ENCODE measurements at regions not wholly inside any gene's neighbourhood (a gene's known extent, or its start where the extent isn't known, plus 50 kb on each side); places are given as distances from the start of the nearest gene placed in this dataset.
A peak's percentile ranks its signal among the peaks of the same experiment; 100 is the strongest.

- no peaks in the 10 kb centered on the region for H3K9me3 ChIP-seq (ENCODE audit: control insufficient read depth in 2 of 2, low read length in 2 of 2)
- no peaks in the 10 kb centered on the region for H3K4me1 ChIP-seq (ENCODE audit: control insufficient read depth, insufficient read depth, low read length)
- no peak overlapping the region for H3K9ac ChIP-seq (ENCODE audit: low read length in 2 of 2)
- no peaks in the 10 kb centered on the region for H3K36me3 ChIP-seq (ENCODE audit: control insufficient read depth in 2 of 2, insufficient read depth in 2 of 2, low read length in 2 of 2)
- H3K27ac ChIP-seq (ENCODE audit: low read length) = no peak overlapping the region
- H3K27me3 ChIP-seq (ENCODE audit: control insufficient read depth in 1 of 2, insufficient read depth in 2 of 2, low read length in 2 of 2) = no peaks in the 10 kb centered on the region
- no peak overlapping the region for H3K4me3 ChIP-seq (ENCODE audit: low read length in 2 of 2)
These were observed 563.4 kb upstream of the PLXNA2 start for GRCh38 chr1:208807446-208808127.

- no peaks in the 10 kb centered on the region for H3K4me1 ChIP-seq (ENCODE audit: control insufficient read depth, insufficient read depth, low read length)
- no peak overlapping the region for H3K27ac ChIP-seq (ENCODE audit: low read length)
- no peak overlapping the region for H3K9ac ChIP-seq (ENCODE audit: low read length in 2 of 2)
- no peak overlapping the region for H3K4me3 ChIP-seq (ENCODE audit: low read length in 2 of 2)
- no peaks in the 10 kb centered on the region for H3K9me3 ChIP-seq (ENCODE audit: control insufficient read depth in 2 of 2, low read length in 2 of 2)
- H3K27me3 ChIP-seq (ENCODE audit: control insufficient read depth in 1 of 2, insufficient read depth in 2 of 2, low read length in 2 of 2) = no peaks in the 10 kb centered on the region
- H3K36me3 ChIP-seq (ENCODE audit: control insufficient read depth in 2 of 2, insufficient read depth in 2 of 2, low read length in 2 of 2) = no peaks in the 10 kb centered on the region
These were observed 564.1 kb upstream of the PLXNA2 start for GRCh38 chr1:208808301-208808700.

GRCh38 chr1:208809876-208810275 is 565.7 kb upstream of the PLXNA2 start:
- no peak overlapping the region for H3K4me3 ChIP-seq (ENCODE audit: low read length in 2 of 2)
- H3K9ac ChIP-seq (ENCODE audit: low read length in 2 of 2) = no peak overlapping the region
- H3K9me3 ChIP-seq (ENCODE audit: control insufficient read depth in 2 of 2, low read length in 2 of 2) = no peaks in the 10 kb centered on the region
- no peak overlapping the region for H3K27ac ChIP-seq (ENCODE audit: low read length)
- H3K27me3 ChIP-seq (ENCODE audit: control insufficient read depth in 1 of 2, insufficient read depth in 2 of 2, low read length in 2 of 2) = no peaks in the 10 kb centered on the region
- H3K36me3 ChIP-seq (ENCODE audit: control insufficient read depth in 2 of 2, insufficient read depth in 2 of 2, low read length in 2 of 2) = no peaks in the 10 kb centered on the region
- no peaks in the 10 kb centered on the region for H3K4me1 ChIP-seq (ENCODE audit: control insufficient read depth, insufficient read depth, low read length)

GRCh38 chr1:208818770-208819445 is 574.7 kb upstream of the PLXNA2 start:
- H3K4me1 ChIP-seq (ENCODE audit: control insufficient read depth, insufficient read depth, low read length) = no peaks in the 10 kb centered on the region
- no peak overlapping the region for H3K27ac ChIP-seq (ENCODE audit: low read length)
- no peak overlapping the region for H3K4me3 ChIP-seq (ENCODE audit: low read length in 2 of 2)
- H3K9ac ChIP-seq (ENCODE audit: low read length in 2 of 2) = no peak overlapping the region
- H3K36me3 ChIP-seq (ENCODE audit: control insufficient read depth in 2 of 2, insufficient read depth in 2 of 2, low read length in 2 of 2) = no peaks in the 10 kb centered on the region
- H3K9me3 ChIP-seq (ENCODE audit: control insufficient read depth in 2 of 2, low read length in 2 of 2) = no peaks in the 10 kb centered on the region
- H3K27me3 ChIP-seq (ENCODE audit: control insufficient read depth in 1 of 2, insufficient read depth in 2 of 2, low read length in 2 of 2) = no peaks in the 10 kb centered on the region

GRCh38 chr1:208820580-208821212 is 576.5 kb upstream of the PLXNA2 start:
- Histone ChIP-seq H3K36me3 (ENCODE audit: control insufficient read depth in 2 of 2, insufficient read depth in 2 of 2, low read length in 2 of 2) (no peaks in the 10 kb centered on the region), H3K9ac (ENCODE audit: low read length in 2 of 2) (no peak overlapping the region), H3K4me1 (ENCODE audit: control insufficient read depth, insufficient read depth, low read length) (no peaks in the 10 kb centered on the region), H3K27ac (ENCODE audit: low read length) (no peak overlapping the region), H3K27me3 (ENCODE audit: control insufficient read depth in 1 of 2, insufficient read depth in 2 of 2, low read length in 2 of 2) (no peaks in the 10 kb centered on the region), H3K4me3 (ENCODE audit: low read length in 2 of 2) (no peak overlapping the region), H3K9me3 (ENCODE audit: control insufficient read depth in 2 of 2, low read length in 2 of 2) (no peaks in the 10 kb centered on the region)

- H3K27ac ChIP-seq (ENCODE audit: low read length) = no peak overlapping the region
- no peak overlapping the region for H3K4me3 ChIP-seq (ENCODE audit: low read length in 2 of 2)
- no peak overlapping the region for H3K9ac ChIP-seq (ENCODE audit: low read length in 2 of 2)
- H3K4me1 ChIP-seq (ENCODE audit: control insufficient read depth, insufficient read depth, low read length) = no peaks in the 10 kb centered on the region
- H3K27me3 ChIP-seq (ENCODE audit: control insufficient read depth in 1 of 2, insufficient read depth in 2 of 2, low read length in 2 of 2) = no peaks in the 10 kb centered on the region
- no peaks in the 10 kb centered on the region for H3K36me3 ChIP-seq (ENCODE audit: control insufficient read depth in 2 of 2, insufficient read depth in 2 of 2, low read length in 2 of 2)
- no peaks in the 10 kb centered on the region for H3K9me3 ChIP-seq (ENCODE audit: control insufficient read depth in 2 of 2, low read length in 2 of 2)
These were observed 577.8 kb upstream of the PLXNA2 start for GRCh38 chr1:208821939-208822338.

- Histone ChIP-seq H3K9me3 (ENCODE audit: control insufficient read depth in 2 of 2, low read length in 2 of 2) (no peaks in the 10 kb centered on the region), H3K27me3 (ENCODE audit: control insufficient read depth in 1 of 2, insufficient read depth in 2 of 2, low read length in 2 of 2) (no peaks in the 10 kb centered on the region), H3K36me3 (ENCODE audit: control insufficient read depth in 2 of 2, insufficient read depth in 2 of 2, low read length in 2 of 2) (no peaks in the 10 kb centered on the region), H3K4me1 (ENCODE audit: control insufficient read depth, insufficient read depth, low read length) (no peaks in the 10 kb centered on the region), H3K27ac (ENCODE audit: low read length) (no peak overlapping the region), H3K4me3 (ENCODE audit: low read length in 2 of 2) (no peak overlapping the region), H3K9ac (ENCODE audit: low read length in 2 of 2) (no peak overlapping the region)
These were observed 581.1 kb upstream of the PLXNA2 start for GRCh38 chr1:208825300-208825699.

GRCh38 chr1:208829595-208829994 is 585.4 kb upstream of the PLXNA2 start:
- H3K9me3 ChIP-seq (ENCODE audit: control insufficient read depth in 2 of 2, low read length in 2 of 2) = no peaks in the 10 kb centered on the region
- no peak overlapping the region for H3K27ac ChIP-seq (ENCODE audit: low read length)
- no peaks in the 10 kb centered on the region for H3K27me3 ChIP-seq (ENCODE audit: control insufficient read depth in 1 of 2, insufficient read depth in 2 of 2, low read length in 2 of 2)
- H3K36me3 ChIP-seq (ENCODE audit: control insufficient read depth in 2 of 2, insufficient read depth in 2 of 2, low read length in 2 of 2) = no peaks in the 10 kb centered on the region
- no peak overlapping the region for H3K9ac ChIP-seq (ENCODE audit: low read length in 2 of 2)
- H3K4me1 ChIP-seq (ENCODE audit: control insufficient read depth, insufficient read depth, low read length) = peaks cover 2% of the 10 kb centered on the region
- no peak overlapping the region for H3K4me3 ChIP-seq (ENCODE audit: low read length in 2 of 2)

- Histone ChIP-seq H3K36me3 (ENCODE audit: control insufficient read depth in 2 of 2, insufficient read depth in 2 of 2, low read length in 2 of 2) (no peaks in the 10 kb centered on the region), H3K9ac (ENCODE audit: low read length in 2 of 2) (no peak overlapping the region)
These were observed 590.4 kb upstream of the PLXNA2 start for GRCh38 chr1:208834381-208835096.

GRCh38 chr1:208835097-208835463 is 590.9 kb upstream of the PLXNA2 start:
- H3K36me3 ChIP-seq (ENCODE audit: control insufficient read depth in 2 of 2, insufficient read depth in 2 of 2, low read length in 2 of 2) = no peaks in the 10 kb centered on the region
- no peak overlapping the region for H3K27ac ChIP-seq (ENCODE audit: low read length)
- peak overlapping the region in 1 of 2 donors; percentile 40 for H3K4me3 ChIP-seq (ENCODE audit: low read length in 2 of 2)
- peaks cover 11% of the 10 kb centered on the region for H3K4me1 ChIP-seq (ENCODE audit: control insufficient read depth, insufficient read depth, low read length)
- H3K27me3 ChIP-seq (ENCODE audit: control insufficient read depth in 1 of 2, insufficient read depth in 2 of 2, low read length in 2 of 2) = no peaks in the 10 kb centered on the region
- H3K9me3 ChIP-seq (ENCODE audit: control insufficient read depth in 2 of 2, low read length in 2 of 2) = no peaks in the 10 kb centered on the region
- no peak overlapping the region for H3K9ac ChIP-seq (ENCODE audit: low read length in 2 of 2)

More at GRCh38 chr1:208834381-208835096, 590.4 kb upstream of the PLXNA2 start:
- Histone ChIP-seq H3K27ac (ENCODE audit: low read length) (no peak overlapping the region), H3K9me3 (ENCODE audit: control insufficient read depth in 2 of 2, low read length in 2 of 2) (no peaks in the 10 kb centered on the region), H3K4me1 (ENCODE audit: control insufficient read depth, insufficient read depth, low read length) (peaks cover 11% of the 10 kb centered on the region), H3K27me3 (ENCODE audit: control insufficient read depth in 1 of 2, insufficient read depth in 2 of 2, low read length in 2 of 2) (no peaks in the 10 kb centered on the region), H3K4me3 (ENCODE audit: low read length in 2 of 2) (peak overlapping the region in 1 of 2 donors; percentile 40)

Data from stomach smooth muscle (tissue), 2 donors.